ENCODE measurements at regions not wholly inside any gene's neighbourhood (a gene's known extent, or its start where the extent isn't known, plus 50 kb on each side); places are given as distances from the start of the nearest gene placed in this dataset.

DNA sequence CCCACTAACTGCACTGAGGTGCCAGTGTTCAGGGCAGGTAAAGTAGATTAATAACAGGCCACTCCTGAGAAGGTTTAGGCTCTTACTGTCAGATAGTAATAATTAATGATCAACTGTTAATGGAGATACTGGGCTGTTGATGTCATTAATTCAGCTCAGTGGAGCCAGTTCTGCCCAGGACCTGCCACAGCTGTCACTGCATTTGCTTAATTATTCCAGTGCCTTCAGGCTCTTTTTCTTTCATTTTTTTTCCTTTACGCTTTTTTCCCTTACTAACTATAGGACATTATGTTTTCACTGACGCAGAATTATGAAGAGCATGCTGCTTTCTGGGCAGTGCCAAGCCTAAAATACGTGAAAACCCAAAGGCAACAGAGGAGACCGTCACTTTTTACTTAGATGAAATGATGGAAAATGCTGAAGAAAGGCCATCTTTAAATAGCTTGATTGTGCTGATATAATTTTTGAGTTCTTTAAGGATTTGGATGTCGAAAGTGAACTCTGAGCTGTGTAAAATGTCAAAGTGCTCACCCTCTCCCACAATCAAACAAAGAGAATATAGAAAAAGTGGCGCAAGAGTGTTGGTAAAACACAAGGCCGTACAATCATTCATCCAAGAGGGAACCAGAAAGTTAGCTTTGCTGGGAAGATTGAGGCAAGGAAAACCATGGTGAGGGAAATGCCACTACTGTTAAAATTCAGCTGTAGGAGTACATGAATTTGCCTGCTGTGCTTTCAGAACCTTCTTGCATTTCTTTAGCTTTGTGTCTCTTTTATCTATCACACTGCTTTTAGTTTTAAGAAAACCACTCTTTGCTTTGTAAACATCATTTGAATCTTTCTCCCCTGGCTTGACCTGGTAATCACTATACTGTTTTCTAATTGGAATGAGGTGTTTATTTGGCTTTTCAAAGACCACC lies 192.0 kb upstream of the ZEB2 start:
- Histone ChIP-seq H3K4me1 (ENCODE audit: control insufficient read depth, insufficient read depth, low read length) (no peaks in the 10 kb centered on the region), H3K36me3 (ENCODE audit: control insufficient read depth, insufficient read depth, low read length) (no peaks in the 10 kb centered on the region), H3K9me3 (ENCODE audit: control insufficient read depth, insufficient read depth, low read depth, low read length) (no peaks in the 10 kb centered on the region), H3K27ac (ENCODE audit: low read length) (no peak overlapping the region), H3K27me3 (ENCODE audit: control insufficient read depth, insufficient read depth, low read length) (no peaks in the 10 kb centered on the region), H3K4me3 (ENCODE audit: low read depth in 2 of 2, low read length in 2 of 2) (no peak overlapping the region)
- no TSS peak for BruUV-seq (replicated peaks)
- TF ChIP-seq POLR2AphosphoS5 (IDR thresholded peaks at IDR 0.05; ENCODE audit: low read depth, low read length) (no peak), SIN3A (IDR thresholded peaks at IDR 0.05; ENCODE audit: borderline replicate concordance, insufficient read depth, low read depth, low read length) (no peak), TCF7L2 (IDR thresholded peaks at IDR 0.05; ENCODE audit: low read depth, low read length) (no peak)
- TF ChIP-seq, protein P1, sequence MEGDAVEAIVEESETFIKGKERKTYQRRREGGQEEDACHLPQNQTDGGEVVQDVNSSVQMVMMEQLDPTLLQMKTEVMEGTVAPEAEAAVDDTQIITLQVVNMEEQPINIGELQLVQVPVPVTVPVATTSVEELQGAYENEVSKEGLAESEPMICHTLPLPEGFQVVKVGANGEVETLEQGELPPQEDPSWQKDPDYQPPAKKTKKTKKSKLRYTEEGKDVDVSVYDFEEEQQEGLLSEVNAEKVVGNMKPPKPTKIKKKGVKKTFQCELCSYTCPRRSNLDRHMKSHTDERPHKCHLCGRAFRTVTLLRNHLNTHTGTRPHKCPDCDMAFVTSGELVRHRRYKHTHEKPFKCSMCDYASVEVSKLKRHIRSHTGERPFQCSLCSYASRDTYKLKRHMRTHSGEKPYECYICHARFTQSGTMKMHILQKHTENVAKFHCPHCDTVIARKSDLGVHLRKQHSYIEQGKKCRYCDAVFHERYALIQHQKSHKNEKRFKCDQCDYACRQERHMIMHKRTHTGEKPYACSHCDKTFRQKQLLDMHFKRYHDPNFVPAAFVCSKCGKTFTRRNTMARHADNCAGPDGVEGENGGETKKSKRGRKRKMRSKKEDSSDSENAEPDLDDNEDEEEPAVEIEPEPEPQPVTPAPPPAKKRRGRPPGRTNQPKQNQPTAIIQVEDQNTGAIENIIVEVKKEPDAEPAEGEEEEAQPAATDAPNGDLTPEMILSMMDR (IDR thresholded peaks at IDR 0.05), result no peak
- TF ChIP-seq, protein P2, sequence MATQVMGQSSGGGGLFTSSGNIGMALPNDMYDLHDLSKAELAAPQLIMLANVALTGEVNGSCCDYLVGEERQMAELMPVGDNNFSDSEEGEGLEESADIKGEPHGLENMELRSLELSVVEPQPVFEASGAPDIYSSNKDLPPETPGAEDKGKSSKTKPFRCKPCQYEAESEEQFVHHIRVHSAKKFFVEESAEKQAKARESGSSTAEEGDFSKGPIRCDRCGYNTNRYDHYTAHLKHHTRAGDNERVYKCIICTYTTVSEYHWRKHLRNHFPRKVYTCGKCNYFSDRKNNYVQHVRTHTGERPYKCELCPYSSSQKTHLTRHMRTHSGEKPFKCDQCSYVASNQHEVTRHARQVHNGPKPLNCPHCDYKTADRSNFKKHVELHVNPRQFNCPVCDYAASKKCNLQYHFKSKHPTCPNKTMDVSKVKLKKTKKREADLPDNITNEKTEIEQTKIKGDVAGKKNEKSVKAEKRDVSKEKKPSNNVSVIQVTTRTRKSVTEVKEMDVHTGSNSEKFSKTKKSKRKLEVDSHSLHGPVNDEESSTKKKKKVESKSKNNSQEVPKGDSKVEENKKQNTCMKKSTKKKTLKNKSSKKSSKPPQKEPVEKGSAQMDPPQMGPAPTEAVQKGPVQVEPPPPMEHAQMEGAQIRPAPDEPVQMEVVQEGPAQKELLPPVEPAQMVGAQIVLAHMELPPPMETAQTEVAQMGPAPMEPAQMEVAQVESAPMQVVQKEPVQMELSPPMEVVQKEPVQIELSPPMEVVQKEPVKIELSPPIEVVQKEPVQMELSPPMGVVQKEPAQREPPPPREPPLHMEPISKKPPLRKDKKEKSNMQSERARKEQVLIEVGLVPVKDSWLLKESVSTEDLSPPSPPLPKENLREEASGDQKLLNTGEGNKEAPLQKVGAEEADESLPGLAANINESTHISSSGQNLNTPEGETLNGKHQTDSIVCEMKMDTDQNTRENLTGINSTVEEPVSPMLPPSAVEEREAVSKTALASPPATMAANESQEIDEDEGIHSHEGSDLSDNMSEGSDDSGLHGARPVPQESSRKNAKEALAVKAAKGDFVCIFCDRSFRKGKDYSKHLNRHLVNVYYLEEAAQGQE (IDR thresholded peaks at IDR 0.05; ENCODE audit: insufficient read depth in 1 of 2, low read depth in 2 of 2, low read length in 1 of 2), result no peak
- POLR2A ChIA-PET, result no interaction called here
- intact Hi-C loops (cut with micrococcal nuclease; ENCODE audit: unreplicated experiment), result no loop called here
- no peak for DNase-seq (ENCODE audit: low read depth, low spot score)
- no peak for ATAC-seq
- CTCF ChIA-PET, result no interaction called here
- in situ Hi-C loops (cut with HindIII; ENCODE audit: low pct_unique_long_range_greater_than_20kb, low sequenced_read_pairs), result no loop called here

DNA sequence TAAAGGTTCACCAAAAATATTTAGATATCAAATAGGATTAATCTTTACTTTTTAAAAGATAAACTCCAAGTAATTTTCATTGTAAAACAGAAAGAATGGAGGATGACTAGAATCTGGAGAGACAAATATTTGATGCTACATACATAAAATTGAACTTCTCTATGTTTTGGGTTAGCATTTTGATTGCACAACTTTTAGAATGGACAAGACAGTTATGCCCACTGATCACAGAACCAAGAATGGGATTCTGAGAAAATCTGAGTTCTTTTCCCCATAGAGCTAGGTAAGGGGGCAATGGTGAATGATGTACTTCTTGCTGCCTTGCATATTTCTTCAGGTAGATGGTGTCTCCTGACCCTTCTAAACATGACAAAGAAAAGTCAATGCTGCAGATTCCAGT lies 191.2 kb upstream of the ZEB2 start:
- H3K27ac ChIP-seq (ENCODE audit: low read length), result no peak overlapping the region
- H3K36me3 ChIP-seq (ENCODE audit: control insufficient read depth, insufficient read depth, low read length), result no peaks in the 10 kb centered on the region
- ATAC-seq (no peak), DNase-seq (ENCODE audit: low read depth, low spot score) (no peak)
- ChIA-PET CTCF (no interaction called here), POLR2A (no interaction called here)
- H3K9me3 ChIP-seq (ENCODE audit: control insufficient read depth, insufficient read depth, low read depth, low read length), result no peaks in the 10 kb centered on the region
- no peaks in the 10 kb centered on the region for H3K27me3 ChIP-seq (ENCODE audit: control insufficient read depth, insufficient read depth, low read length)
- no peak overlapping the region for H3K4me3 ChIP-seq (ENCODE audit: low read depth in 2 of 2, low read length in 2 of 2)
- no TSS peak for BruUV-seq (replicated peaks)
- in situ Hi-C loops (cut with HindIII; ENCODE audit: low pct_unique_long_range_greater_than_20kb, low sequenced_read_pairs), result no loop called here
- intact Hi-C loops (cut with micrococcal nuclease; ENCODE audit: unreplicated experiment), result no loop called here
- TF ChIP-seq, protein P1 (IDR thresholded peaks at IDR 0.05), result no peak
- TF ChIP-seq TCF7L2 (IDR thresholded peaks at IDR 0.05; ENCODE audit: low read depth, low read length) (no peak), SIN3A (IDR thresholded peaks at IDR 0.05; ENCODE audit: borderline replicate concordance, insufficient read depth, low read depth, low read length) (no peak)
- H3K4me1 ChIP-seq (ENCODE audit: control insufficient read depth, insufficient read depth, low read length), result no peaks in the 10 kb centered on the region
